Mammary epithelial cell (primary cell): ENCODE measurements at regions not wholly inside any gene's neighbourhood (a gene's known extent, or its start where the extent isn't known, plus 50 kb on each side); places are given as distances from the start of the nearest gene placed in this dataset.

ENCODE experiments used
- CTCF ChIP-seq, 2 donors: IDR thresholded peaks in 1 of 2; conservative IDR thresholded peaks in 1 of 2; 2 replicates each; pipeline ENCODE4 v1.5.1; 2011 to 2012; ENCODE audit warnings: inconsistent platforms in 2 of 2, low read length in 2 of 2, mild to moderate bottlenecking in 2 of 2, control low read depth in 1 of 2, low read depth in 1 of 2; ENCODE audit not compliant: insufficient read depth in 1 of 2; ENCODE audit errors: extremely low read depth in 1 of 2
- EZH2 ChIP-seq: IDR thresholded peaks from 2 replicates; pipeline ENCODE4 v1.6.1; 2012; ENCODE audit warnings: low read length, inconsistent platforms, borderline replicate concordance

DNA sequence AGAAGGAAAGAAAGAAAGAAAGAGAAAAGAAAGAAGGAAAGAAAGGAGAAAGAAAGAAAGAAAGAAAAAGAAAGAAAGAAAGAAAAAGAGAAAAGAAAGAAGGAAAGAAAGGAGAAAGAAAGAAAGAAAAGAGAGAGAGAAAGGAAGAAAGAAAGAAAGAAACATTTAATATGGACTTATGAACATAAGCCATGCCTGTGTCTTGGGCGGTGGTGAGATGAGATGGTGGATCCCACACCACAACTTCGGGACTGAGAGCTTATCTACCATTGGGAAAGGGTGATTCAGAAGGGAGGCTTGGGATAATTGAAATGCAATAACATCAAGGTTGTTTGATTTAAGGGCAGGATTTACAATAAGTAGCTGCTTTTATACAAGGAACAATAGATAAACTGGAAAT, 843.9 kb upstream of the AUTS2 start:
- no peak for TF ChIP-seq CTCF (conservative IDR thresholded peaks at IDR 0.05 in 1 of 2, IDR thresholded peaks at IDR 0.05 in 1 of 2; ENCODE audit: extremely low read depth in 1 of 2, insufficient read depth in 1 of 2, low read depth in 1 of 2, low read length in 2 of 2)
- TF ChIP-seq EZH2, result no peak
